Panc1 (cell line): ENCODE measurements at regions not wholly inside any gene's neighbourhood (a gene's known extent, or its start where the extent isn't known, plus 50 kb on each side); places are given as distances from the start of the nearest gene placed in this dataset.

ENCODE experiments used
- ATAC-seq: fragments of 200-7000 bp; cut with Tn5 transposase; 2 replicates; pipeline ENCODE4 v1.9.1; 2020; ENCODE audit warnings: mild to moderate bottlenecking, moderate library complexity
- BruUV-seq: library from RNA; stranded (reverse); fragments of 400-500 nt; replicated peaks from 2 replicates; lab custom pipeline; 2021; lab: Mats Ljungman, UMichigan
- CTCF ChIA-PET: fragments of 300-600 bp; sonication (Branson Sonifier 250); formaldehyde crosslinking; loops from one replicate; lab custom pipeline; 2022; ENCODE audit warnings: antibody characterized with exemption; lab: Charles Lee
- POLR2A ChIA-PET: fragments of 300-600 bp; sonication (Branson Sonifier 250); formaldehyde crosslinking; loops from one replicate; lab custom pipeline; 2022; ENCODE audit warnings: antibody characterized with exemption; lab: Charles Lee
- DNase-seq: peaks from one replicate; pipeline ENCODE4 v3.0.0-alpha.2; 2010; ENCODE audit warnings: low read depth, low spot score
- H3K27ac ChIP-seq: 2 replicates; pipeline ENCODE4 v1.5.1; 2011; ENCODE audit warnings: mild to moderate bottlenecking, low read length, inconsistent platforms
- H3K27me3 ChIP-seq: fragments of 200-500 bp; sonication (Bioruptor generic); 2 replicates; pipeline ENCODE4 v1.6.0; 2014; ENCODE audit warnings: low read length, inconsistent platforms; ENCODE audit not compliant: control insufficient read depth, insufficient read depth
- H3K36me3 ChIP-seq: fragments of 200-500 bp; sonication (Bioruptor generic); 2 replicates; pipeline ENCODE4 v1.5.1; 2014; ENCODE audit warnings: inconsistent platforms, mild to moderate bottlenecking, low read length, moderate library complexity; ENCODE audit not compliant: control insufficient read depth, insufficient read depth
- H3K4me1 ChIP-seq: 2 replicates; pipeline ENCODE4 v1.5.1; 2011; ENCODE audit warnings: inconsistent platforms, mild to moderate bottlenecking, low read length, moderate library complexity; ENCODE audit not compliant: control insufficient read depth, insufficient read depth
- H3K4me3 ChIP-seq, 2 experiments: 2 replicates each; pipeline ENCODE4 v1.5.1; 2011 to 2012; ENCODE audit warnings: low read depth in 2 of 2, low read length in 2 of 2, mild to moderate bottlenecking in 2 of 2, inconsistent platforms in 1 of 2, moderate library complexity in 1 of 2
- H3K9me3 ChIP-seq: fragments of 200-500 bp; sonication (Bioruptor generic); 2 replicates; pipeline ENCODE4 v1.5.1; 2014; ENCODE audit warnings: low read depth, mild to moderate bottlenecking, inconsistent platforms, low read length, moderate library complexity; ENCODE audit not compliant: control insufficient read depth, insufficient read depth
- CTCF ChIP-seq: fragments of 450-650 bp; IDR thresholded peaks from 2 replicates; pipeline ENCODE4 v1.5.1; 2017; ENCODE audit warnings: mild to moderate bottlenecking
- POLR2AphosphoS5 ChIP-seq: IDR thresholded peaks from 2 replicates; pipeline ENCODE4 v1.6.1; 2012; ENCODE audit warnings: mild to moderate bottlenecking, low read depth, low read length, moderate library complexity
- REST ChIP-seq, 2 experiments: IDR thresholded peaks; 2 replicates each; pipeline ENCODE4 v1.6.1; 2011 to 2012; ENCODE audit warnings: low read depth in 2 of 2, control low read depth in 1 of 2, low read length in 1 of 2, mild to moderate bottlenecking in 1 of 2, moderate library complexity in 1 of 2; ENCODE audit not compliant: insufficient read depth in 1 of 2
- SIN3A ChIP-seq: IDR thresholded peaks from 2 replicates; pipeline ENCODE4 v1.6.1; 2012; ENCODE audit warnings: low read depth, mild to moderate bottlenecking, low read length, moderate library complexity, borderline replicate concordance; ENCODE audit not compliant: insufficient read depth
- TCF7L2 ChIP-seq: IDR thresholded peaks from 2 replicates; pipeline ENCODE4 v1.6.1; 2011; ENCODE audit warnings: mild to moderate bottlenecking, low read depth, low read length, inconsistent platforms
- in situ Hi-C: cut with HindIII; loops from 2 replicates; pipeline ENCODE4 v1.10.0; 2016; ENCODE audit warnings: low sequenced_read_pairs, low pct_unique_long_range_greater_than_20kb
- intact Hi-C: fragments of 100-400 bp; cut with micrococcal nuclease; formaldehyde crosslinking; loops from one replicate; pipeline ENCODE4 v1.10.0; 2022; ENCODE audit not compliant: unreplicated experiment

GRCh38 chr3:144362126-144362525 lies 390.5 kb downstream of the DIPK2A start:
- no peaks in the 10 kb centered on the region for H3K9me3 ChIP-seq
- no peak for ATAC-seq
- in situ Hi-C loops (no loop called here), intact Hi-C loops (no loop called here)
- ChIA-PET POLR2A (interaction anchor here (0.6 kb wide), 1 partner anchor 249 kb away, joined by 3 read pairs; no protein-coding TSS in a partner anchor), CTCF (no interaction called here)
- no peaks in the 10 kb centered on the region for H3K36me3 ChIP-seq
- no peak overlapping the region for H3K4me3 ChIP-seq
- H3K4me1 ChIP-seq = no peaks in the 10 kb centered on the region
- no peaks in the 10 kb centered on the region for H3K27me3 ChIP-seq
- DNase-seq = no peak
- no peak overlapping the region for H3K27ac ChIP-seq
- BruUV-seq = no TSS peak
- TF ChIP-seq TCF7L2 = no peak
- TF ChIP-seq CTCF = no peak
- TF ChIP-seq REST (IDR thresholded peaks at IDR 0.05; ENCODE audit: insufficient read depth in 1 of 2, low read depth in 2 of 2, low read length in 1 of 2) = no peak
- TF ChIP-seq POLR2AphosphoS5 = no peak
- no peak for TF ChIP-seq SIN3A

GRCh38 chr3:144363856-144364255 lies 392.2 kb downstream of the DIPK2A start:
- no peaks in the 10 kb centered on the region for H3K4me1 ChIP-seq
- no peaks in the 10 kb centered on the region for H3K36me3 ChIP-seq
- ChIA-PET CTCF (no interaction called here), POLR2A (no interaction called here)
- H3K27ac ChIP-seq = no peak overlapping the region
- no peaks in the 10 kb centered on the region for H3K27me3 ChIP-seq
- no peak for TF ChIP-seq TCF7L2
- TF ChIP-seq SIN3A = no peak
- TF ChIP-seq REST (IDR thresholded peaks at IDR 0.05; ENCODE audit: insufficient read depth in 1 of 2, low read depth in 2 of 2, low read length in 1 of 2) = no peak
- TF ChIP-seq CTCF = no peak
- TF ChIP-seq POLR2AphosphoS5 = no peak
- DNase-seq (no peak), ATAC-seq (no peak)
- in situ Hi-C loops (no loop called here), intact Hi-C loops (no loop called here)
- no TSS peak for BruUV-seq
- no peaks in the 10 kb centered on the region for H3K9me3 ChIP-seq
- H3K4me3 ChIP-seq = no peak overlapping the region
